HG02852 (cell line): ENCODE measurements at regions not wholly inside any gene's neighbourhood (a gene's known extent, or its start where the extent isn't known, plus 50 kb on each side); places are given as distances from the start of the nearest gene placed in this dataset.

Source experiments
- ATAC-seq: cut with Tn5 transposase; IDR thresholded peaks from one replicate; pipeline ENCODE4 v1.9.1; 2021; ENCODE audit warnings: mild to moderate bottlenecking, moderate library complexity; ENCODE audit not compliant: unreplicated experiment

DNA sequence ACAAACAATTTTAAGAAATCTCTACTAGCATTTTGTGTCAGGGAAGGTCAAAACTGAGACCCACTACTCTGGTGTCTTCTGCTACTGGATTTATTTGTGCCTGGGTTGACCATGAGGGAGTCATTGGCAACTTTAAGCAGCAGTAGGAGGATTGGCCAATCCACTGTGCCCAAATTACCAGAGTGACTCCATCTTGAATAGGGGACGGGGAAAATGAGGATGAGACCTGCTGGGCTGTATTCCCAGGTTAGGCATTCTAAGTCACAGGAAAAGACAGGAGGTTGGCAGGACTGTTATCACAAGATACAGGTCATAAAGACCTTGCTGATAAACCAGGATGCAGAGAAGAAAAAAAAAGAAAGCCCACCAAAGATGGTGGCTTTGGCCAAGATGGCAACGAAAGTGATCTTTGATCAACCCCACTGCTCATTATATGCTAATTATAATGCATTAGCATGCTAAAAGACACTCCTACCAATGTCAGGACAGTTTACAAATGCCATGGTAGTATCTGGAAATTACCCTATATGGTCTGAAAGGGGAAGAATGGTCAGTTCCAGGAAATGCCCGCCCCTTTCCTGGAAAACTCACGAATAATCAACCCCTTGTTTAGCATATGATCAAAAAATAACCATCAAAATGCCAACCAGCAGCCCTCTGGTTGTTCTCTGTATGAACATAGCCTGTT, 200.9 kb downstream of the LTN1 start:
- ATAC-seq, result no peak

DNA sequence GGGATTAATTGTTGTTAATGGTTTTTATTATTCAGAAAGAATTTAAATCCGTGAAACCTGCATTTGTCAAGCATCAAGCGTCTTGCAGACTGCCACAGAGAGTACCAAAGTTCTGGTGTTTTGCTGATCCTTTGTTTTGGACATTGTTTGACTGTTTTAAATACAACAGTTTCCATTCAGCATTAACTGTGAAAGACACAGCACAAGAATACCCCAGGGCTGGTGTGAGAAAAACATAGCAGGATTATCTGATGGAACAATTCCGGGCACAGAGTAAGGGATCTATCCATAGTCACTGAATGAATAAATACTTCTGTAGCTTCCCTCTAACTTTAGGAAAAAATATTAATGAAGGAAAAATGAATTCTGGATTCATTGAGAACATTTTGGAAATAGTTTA, 202.3 kb downstream of the LTN1 start:
- no peak for ATAC-seq

DNA sequence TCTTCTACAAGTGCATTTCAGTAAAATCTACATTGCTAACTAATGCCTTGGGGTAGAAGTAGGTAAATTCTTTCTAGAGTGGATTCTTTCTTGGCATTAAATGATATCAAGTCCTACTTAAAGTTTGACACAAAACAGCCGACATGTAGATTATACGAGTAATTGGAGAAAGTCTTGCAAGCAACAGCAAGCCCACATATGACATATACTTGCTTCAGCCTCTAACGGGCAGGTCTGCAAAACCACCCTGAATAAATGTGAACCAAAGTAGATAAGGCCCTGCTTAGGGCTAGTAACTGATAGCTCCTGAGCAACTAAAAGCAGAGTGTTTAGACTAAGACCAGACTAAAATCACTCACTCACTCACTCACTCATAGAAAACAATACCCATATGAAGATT, 203.2 kb downstream of the LTN1 start:
- ATAC-seq, result no peak

DNA sequence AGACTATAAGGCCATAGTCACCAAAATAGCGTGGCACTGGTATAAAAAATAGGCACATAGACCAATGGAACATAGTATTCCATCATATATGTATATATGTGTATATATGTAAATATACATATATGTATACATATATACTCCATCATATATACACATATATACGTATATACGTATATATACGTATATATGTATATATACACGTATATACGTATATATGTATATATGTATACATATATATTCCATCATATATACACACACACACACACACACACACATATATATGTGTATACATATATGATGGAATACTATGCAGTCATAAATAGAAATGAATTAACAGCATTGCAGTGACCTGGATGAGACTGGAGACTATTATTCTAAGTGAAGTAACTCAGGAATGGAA, 204.6 kb downstream of the LTN1 start:
- no peak for ATAC-seq

DNA sequence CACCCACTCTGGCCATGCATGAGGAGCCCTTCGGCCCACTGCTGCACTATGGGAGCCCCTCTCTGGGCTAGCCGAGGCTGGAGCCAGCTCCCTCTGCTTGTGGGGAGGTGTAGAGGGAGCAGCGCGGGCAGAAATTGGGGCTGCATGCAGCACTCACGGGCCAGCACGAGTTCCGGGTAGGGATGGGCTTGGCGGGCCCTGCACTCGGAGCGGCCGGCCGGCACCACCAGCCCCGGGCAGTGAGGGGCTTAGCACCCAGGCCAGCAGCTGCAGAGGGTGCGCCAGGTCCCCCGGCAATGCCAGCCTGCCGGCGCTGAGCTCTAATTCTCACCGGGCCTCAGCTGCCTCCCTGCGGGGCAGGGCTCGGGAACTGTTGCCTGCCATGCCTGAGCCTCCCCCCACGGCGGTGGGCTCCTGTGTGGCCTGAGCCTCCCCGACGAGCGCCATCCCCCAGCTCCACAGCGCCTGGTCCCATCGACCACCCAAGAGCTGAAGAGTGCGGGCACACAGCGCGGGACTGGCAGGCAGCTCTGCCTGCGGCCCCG, 209.0 kb downstream of the LTN1 start:
- no peak for ATAC-seq

DNA sequence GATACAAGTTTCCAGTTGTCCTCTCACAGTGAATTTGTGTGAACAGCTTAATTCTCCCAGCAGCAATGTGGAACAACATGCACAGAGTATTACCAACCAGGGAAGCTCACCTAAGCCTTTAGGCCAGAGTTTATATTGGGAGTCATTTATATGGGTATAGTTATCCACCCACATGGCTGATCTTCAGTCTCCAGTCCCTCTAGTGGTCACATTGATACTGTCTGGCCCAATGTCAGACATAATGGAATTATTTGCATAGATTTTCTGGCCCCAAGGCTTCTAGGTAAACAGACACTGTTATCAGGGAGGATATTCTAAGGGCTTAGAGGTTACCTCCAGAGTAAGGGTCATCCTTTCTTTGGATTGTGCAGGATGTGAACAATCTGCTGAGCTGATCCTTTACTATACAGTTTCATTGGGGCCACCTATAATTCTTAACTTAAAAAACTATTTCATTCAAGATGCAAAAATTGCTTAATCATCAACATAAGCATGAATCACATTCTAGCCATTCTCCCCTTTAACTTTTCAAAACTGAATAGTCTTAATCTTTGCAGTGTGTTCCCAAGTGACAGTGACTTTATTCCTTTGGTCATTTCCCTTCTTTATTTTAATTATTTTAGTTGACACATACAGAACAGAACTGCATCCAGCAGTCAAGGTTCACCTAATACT, 210.9 kb downstream of the LTN1 start:
- ATAC-seq, result no peak

DNA sequence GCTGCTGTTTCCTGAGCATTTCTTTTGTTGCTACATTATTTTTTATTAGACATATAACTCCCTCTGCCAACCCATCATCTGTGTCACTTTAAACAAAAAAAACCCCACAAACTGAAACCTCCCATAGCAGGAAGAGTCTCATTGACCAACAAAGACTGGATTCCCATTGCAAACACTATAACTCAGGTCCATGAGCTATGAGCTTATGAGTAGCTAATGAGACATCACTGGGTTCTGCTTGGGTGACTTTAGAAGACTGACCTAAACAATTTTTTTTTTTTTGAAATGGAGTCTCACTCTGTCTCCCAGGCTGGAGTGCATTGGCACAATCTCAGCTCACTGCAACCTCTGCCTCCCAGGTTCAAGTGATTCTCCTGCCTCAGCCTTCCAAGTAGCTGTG, 212.8 kb downstream of the LTN1 start:
- ATAC-seq, result no peak

DNA sequence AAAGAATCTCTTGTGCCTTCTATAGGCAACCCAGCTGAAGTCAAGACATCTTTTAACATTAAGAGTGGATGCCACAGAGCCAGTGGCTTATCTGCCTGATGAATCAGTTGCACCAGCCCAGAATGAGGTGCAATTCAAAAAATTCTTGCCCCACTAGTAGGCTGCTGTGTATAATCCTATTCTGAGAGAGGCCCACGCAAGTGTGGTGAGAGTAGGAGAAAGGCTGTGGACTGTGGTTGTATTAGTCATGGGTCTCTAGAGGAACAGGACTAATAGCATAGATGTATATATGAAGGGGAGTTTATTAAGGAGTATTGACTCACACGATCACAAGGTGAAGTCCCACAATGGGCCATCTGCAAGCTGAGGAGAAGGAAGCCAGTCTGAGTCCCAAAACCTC, 216.4 kb downstream of the LTN1 start:
- ATAC-seq, result no peak

DNA sequence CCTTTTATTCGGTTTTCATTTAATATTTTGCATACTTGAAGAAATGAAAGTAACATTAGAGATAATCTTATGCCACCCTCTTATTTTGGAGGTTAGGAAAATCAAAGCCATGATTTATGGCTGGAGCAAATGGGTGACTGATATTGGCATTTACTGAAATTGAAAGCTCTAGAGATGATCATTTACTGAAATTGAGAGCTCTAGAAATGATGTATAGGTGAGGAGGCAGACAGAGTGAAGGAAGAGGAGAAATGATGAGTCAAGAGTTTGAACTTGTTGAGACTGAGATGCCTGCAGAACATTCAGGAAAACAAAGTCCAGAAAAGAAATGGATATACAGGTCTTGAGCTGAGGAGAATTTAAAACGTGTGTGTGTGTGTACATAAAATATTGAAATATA, 217.6 kb downstream of the LTN1 start:
- ATAC-seq, result no peak

DNA sequence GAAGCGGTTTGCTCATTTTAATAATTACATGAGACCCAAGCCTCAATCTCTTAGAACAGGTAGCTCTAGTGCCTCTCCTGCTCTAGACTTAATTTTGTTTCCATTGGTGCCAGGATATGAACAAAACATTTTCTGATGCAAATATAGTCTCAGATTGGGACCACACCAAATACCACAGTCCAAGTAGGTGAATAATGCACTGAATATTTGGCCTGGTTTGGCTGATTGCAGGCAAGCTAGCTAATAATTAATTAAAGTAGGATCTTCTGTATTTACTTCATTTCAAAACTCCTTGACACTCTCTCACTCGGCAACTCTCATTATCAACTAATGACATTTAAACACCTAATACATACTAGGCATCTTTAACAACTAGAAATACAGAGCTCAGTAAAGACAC, 219.6 kb downstream of the LTN1 start:
- ATAC-seq, result no peak

DNA sequence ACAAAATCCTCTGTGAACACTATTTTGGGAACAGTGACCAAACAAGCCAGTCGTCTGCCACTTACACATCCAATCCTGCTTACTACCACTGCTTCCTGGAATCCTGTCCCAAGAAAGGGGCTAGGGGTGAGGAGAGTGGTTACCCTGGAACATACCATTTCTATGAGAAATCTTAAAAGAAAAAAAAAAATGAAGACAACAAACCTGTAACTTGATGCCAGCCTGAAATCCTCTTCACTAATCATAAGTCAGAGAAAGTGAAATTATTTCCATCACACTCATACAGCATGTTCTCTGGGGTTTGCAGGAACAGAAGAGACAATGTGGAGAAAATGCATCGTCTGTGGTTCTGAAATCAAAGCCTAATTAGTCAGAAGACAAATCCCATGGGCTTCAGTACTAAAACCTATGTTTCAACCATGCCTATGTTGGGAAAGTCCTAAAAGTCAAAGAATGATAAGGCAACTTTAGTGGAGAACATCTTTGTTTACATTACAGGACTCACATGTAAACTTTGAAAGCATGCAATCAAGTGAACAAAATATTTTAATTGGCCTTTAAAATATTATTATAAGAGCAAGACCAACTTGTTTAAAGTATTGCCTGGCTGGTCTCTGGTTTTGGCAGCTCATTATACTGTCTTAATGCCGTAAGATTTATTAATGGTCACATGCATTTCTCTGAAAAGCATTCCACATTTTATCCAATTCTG, 220.7 kb downstream of the LTN1 start:
- no peak for ATAC-seq

DNA sequence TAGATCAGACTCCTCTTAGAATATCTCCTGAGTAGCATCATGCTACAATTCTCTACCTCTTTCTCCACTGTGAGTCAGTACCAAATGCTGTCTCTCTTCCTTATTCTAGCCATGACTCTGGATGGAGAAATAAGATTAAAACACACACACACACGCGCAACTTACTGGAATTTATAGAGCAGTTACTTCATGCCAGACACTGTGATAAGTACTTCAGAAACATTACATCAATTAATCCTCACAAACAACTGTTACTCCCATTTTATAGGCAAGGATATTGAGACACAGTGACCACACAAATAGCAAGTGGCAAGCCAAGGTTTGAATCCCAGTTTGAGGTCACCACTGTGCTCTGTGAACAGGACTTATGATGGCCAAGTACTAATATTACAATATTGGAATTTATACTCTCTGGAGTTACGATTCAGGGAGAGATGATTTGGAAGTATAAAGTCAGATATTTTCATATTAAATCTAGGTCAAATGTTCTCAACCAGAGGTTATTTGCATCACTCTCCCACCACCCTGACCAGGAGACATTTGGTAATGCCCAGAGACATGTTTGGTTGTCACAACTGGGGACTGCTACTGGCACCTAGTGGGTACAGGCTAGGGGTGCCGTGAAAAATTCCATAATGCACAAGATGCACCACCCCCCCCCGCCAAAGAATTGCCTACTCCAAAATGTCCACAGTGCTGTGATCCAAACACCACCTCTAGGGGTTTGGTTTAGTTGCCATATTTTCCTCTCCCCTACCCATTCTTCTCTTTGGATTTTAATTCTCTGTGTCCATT, 221.6 kb downstream of the LTN1 start:
- no peak for ATAC-seq

DNA sequence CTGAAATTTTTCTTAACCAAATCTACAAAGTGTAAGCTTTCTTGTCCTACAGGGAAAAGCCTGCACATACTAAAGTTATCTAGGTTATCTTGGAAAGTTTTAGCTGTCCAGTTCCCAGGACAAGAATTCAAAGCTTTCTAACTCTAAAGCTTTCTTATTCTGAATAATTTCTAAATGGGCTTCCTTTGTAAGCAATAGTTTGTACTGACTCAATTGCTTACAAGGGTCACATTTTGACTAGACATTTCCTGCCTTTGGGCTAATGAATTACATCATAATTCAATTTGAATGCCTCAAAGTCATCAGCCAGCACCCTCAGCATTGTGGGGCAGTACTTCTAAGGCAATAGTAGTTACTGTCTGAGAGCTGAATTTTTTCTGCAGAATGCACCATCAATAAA, 223.0 kb downstream of the LTN1 start:
- ATAC-seq, result no peak

DNA sequence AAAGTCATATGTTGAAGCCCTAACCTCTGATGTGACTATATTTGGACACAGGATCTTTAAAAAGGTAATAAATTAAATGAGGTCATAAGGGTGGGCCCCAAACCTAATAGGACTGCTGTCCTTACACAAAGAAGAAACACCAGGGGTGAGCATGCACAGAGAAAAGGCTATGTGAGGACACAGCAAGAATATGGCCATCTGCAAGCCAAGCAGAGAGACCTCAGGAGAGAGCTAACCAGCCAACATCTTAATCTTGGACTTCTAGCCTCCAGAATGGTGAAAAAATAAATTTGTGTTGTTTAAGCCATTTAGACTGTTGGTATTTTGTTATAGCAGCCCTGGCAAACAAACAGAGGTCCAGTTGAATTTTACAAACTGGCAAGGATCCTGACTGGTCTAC, 223.9 kb downstream of the LTN1 start:
- ATAC-seq, result no peak

DNA sequence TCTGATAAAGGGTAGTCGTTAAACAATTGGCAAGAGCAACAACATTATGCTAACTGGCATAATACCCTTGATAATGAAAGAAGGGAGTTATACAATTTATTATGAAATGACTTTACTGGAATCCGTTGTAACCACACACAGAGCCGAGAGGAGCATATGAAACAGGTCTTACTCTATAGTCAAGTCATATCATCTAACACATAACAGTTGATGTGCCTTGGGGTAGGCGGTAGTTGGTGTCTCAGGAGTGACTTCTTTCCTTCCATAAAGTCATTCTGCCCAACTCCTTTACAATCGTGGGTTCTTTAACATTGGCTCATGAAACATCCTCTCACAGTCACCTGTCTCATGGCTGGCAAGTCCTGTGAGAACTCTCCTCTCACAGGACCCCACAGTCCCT, 225.2 kb downstream of the LTN1 start:
- ATAC-seq, result no peak

DNA sequence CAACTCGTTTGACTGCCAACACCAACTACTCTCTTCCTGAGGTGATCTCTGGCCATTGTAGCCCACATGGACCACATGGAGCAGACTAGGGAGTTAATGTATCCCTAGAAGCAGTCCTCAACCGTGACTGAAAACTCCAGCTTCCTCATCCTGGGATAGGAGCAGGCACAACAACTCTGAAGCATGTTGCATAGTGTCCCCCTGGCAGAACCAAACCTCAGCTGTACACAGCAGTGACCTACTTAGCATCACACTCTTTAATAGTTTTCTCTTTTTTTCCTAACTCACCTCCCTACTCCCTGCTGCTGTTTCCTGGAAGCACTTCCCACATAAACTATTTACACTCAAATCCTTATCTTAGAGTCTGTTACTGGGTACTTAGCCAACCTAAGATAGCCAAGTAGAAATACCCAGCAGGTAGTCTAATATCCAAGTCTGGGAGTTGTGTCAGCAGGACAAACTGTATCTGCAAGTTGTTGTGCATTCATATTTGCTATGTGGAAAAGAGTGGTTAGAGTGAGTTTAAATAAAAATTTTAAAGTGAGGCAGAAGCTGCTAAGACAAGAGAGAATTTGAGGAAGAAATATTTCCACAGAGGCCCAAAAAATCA, 228.8 kb downstream of the LTN1 start:
- ATAC-seq, result no peak

DNA sequence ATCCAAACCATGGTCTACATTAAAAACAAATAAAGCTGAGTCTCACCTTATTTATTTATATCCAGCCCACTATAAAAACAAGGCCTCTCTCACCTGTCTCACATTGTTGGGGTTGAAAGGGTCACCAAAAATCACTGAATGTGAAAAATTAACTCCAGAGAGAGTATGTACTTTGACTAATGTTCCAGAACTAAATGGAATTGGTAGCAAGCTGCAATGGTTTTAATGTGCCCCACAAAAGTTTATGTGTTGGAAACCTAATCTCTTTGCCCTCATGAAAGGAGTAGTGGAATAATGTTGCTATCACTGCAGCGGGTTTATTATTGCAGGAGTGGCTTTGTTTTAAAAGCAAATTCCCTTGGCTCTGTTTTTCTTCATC, 230.3 kb downstream of the LTN1 start:
- no peak for ATAC-seq

DNA sequence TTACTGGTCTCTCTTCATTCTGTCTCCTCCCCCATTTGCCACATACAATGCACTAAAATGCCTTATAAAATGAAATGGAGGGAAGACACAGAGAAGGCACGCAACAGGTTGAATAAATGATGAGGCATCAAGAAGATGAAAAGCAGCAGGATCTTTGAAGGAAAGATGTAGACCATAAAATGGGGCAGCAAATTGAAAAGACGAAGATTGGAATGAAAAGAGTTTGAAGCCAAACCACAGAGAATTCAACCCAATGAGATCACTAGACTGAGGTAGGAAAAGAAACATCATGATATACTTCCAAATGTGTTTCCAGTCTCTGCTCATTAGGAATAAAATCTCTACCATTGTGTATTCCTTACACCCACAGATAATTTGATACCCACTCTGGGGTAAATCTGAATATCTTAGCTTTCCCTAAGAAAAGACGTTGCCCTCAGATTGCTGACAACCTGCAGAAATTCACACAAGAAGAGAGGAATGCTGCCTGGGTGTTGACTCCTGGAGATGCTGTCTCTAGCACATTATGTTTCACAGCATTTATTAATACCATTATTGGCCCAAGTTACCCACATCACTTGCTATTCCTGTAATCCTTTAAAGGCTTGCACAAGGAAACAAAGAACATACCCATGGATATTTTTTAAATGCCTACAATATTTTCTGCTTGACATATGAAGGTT, 230.9 kb downstream of the LTN1 start:
- no peak for ATAC-seq

DNA sequence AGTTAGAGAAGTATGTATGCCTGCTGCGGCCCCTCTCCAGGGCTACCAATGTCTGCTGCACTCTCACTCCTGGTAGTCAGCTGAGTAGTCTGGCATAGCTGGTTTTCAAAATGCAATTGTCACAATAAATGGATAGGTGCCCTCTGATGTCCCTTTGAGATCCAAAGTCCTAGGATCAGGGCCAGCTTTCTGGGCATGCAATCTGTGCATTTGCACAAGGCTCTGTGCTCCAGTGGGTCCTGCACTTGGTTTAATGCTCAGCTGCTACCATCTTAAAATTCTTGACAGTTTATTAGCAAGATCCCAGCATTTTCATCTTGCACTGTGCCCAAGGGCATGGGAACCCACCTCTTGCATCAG, 233.8 kb downstream of the LTN1 start:
- no peak for ATAC-seq
